HG03196 (cell line): ENCODE measurements at regions not wholly inside any gene's neighbourhood (a gene's known extent, or its start where the extent isn't known, plus 50 kb on each side); places are given as distances from the start of the nearest gene placed in this dataset.
"Not testable (repeated sequence)": the region's sequence is repeated elsewhere in the genome, so short reads cannot be mapped to it uniquely, and the experiment has no call there.

Experiments used
- ATAC-seq: cut with Tn5 transposase; IDR thresholded peaks from one replicate; pipeline ENCODE4 v1.9.1; 2021; ENCODE audit not compliant: unreplicated experiment

GRCh38 chr7:65613644-65614289 lies 240.1 kb downstream of the ZNF92 start:
- not testable (repeated sequence) for ATAC-seq

DNA sequence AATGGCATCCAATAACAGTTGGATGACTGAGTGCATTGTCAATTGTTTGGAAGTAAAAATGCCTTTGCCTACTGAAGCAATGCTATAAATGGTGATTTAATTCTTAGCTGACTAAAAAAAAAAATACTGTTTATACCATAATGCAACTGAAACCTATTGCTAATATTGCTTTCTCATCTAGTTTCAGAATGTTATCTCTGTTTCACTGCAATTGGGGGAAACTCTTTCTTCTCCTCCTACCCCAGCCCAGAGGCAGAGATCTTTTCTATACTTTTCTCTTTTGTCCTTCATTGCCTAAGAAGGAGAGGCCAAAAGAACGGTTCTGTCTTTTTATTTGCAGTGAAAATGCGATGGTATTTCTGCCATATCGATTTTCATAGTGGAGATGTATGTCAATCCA lies 242.5 kb downstream of the ZNF92 start:
- not testable (repeated sequence) for ATAC-seq

- ATAC-seq, result not testable (repeated sequence)
These were observed 246.6 kb downstream of the ZNF92 start for GRCh38 chr7:65620216-65620615.

GRCh38 chr7:65621580-65622201 lies 248.0 kb downstream of the ZNF92 start:
- ATAC-seq, result not testable (repeated sequence)

DNA sequence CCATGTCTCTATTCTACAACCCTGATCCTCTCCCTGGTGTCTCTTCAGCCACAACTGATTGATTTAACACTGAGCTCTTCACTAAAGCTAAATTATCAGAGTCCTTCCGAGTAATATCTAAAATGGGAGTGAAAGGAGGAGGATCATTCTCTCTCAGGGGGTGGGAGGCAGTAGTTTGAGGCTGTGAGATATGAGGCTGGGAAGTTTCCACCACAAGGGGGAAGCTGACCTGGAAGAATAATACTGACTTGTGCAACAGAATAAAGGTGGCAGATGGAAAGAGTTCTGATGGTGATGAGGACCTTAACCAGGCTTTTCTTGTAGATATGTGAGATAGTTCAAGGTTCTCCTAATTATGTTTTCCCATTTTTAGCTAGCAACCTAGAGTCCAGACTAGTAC lies 241.6 kb upstream of the VKORC1L1 start:
- ATAC-seq, result not testable (repeated sequence)

DNA sequence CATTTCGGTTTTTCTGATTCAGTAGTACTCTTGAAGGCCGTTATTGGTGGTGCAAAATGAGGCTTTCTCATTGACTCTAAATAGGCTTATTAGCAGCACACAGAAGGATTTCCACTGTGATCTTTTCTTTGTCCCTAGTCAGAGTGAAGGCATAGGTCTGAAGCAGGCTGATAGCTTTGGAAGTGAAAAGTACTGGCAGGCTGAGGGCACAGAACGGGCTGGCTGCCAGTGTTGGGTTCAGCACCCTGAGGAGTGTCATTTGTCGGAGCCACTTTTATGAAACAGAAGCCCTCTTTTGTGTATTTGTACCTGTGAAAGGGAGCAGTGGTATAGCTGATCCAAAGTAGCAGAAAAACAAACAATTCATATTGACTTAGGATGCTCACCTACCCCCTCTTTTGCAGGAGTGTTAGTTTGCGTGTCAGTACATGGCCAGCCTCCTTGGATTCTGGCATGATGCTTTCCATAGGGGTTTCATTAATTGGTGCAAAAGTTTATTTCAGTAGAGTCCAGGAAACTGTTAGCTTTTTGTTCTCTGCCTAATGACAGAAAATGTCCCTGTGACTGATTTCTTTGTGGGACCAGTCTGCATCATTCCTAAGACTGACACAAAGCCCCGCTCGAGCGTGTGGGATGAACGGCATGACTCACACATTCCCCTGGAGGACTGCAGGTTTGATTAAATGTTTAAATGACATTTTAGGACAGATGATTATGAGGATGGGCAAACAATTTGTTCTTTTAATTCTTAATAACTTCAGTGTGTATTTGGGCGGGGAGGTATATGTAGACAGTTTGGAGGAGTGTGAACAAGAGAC lies 239.1 kb upstream of the VKORC1L1 start:
- not testable (repeated sequence) for ATAC-seq

GRCh38 chr7:65638918-65639317 lies 234.0 kb upstream of the VKORC1L1 start:
- ATAC-seq, result not testable (repeated sequence)

GRCh38 chr7:65639717-65640116 lies 233.2 kb upstream of the VKORC1L1 start:
- not testable (repeated sequence) for ATAC-seq

DNA sequence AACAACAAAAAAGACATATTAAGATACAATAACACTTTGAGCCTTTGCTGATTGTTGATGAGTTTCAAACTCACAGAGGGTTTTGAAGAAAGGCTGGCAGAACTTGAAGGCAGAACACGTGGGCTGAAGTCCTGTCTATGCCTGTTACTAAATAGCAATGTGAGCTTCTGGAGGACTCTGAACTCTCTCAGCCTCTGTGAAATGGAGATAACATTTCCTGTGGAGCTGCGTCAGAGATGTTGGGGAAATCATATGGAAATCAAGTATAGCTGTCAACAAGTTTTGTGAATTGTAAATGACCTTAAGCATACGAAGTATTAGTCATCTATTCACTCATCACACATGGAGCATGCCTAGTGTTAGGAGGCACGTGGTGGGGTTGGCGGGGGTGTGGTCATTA lies 229.4 kb upstream of the VKORC1L1 start:
- not testable (repeated sequence) for ATAC-seq

DNA sequence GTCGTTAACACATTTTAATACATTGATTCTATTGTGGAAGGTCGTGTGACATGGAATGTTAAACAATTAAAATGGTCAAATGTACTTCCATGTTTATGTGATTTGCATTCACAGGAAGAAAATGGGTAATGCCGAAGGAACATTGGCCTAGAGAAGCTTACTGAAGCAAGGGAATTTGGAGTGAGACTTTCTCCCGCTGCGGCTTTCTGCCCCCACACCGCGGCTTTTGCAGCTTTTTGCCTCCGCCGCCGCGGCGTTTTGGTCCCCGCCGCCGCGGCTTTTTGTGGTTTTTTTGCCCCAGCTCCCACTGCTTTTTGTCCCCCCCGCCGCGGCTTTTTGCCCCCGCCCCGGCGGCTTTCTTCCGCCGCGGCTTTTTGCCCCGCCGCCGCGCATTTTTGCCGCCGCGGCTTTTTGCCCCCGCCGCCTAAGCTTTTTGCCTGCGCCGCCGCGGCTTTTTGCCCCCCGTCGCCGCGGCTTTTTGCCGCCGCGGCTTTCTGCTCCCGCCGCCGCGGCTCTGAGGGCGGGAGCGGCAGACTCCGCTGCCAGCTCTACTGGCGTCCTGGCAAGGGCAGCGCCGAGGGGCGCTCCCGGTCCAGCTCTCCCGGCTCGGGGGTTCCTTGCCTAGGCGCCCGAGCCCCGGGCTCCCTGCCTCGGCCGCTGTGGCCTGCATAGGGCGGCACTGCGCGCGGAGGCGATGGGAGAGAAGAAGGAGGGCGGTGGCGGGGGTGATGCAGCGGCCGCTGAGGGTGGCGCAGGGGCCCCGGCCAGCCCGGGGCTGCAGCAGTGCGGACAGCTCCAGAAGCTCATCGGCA lies 225.5 kb upstream of the VKORC1L1 start:
- ATAC-seq, result not testable (repeated sequence)

- not testable (repeated sequence) for ATAC-seq
These were observed 221.7 kb upstream of the VKORC1L1 start for GRCh38 chr7:65651174-65651573.

- not testable (repeated sequence) for ATAC-seq
These were observed 220.9 kb upstream of the VKORC1L1 start for GRCh38 chr7:65651826-65652592.

GRCh38 chr7:65652669-65653068 lies 220.2 kb upstream of the VKORC1L1 start:
- not testable (repeated sequence) for ATAC-seq

DNA sequence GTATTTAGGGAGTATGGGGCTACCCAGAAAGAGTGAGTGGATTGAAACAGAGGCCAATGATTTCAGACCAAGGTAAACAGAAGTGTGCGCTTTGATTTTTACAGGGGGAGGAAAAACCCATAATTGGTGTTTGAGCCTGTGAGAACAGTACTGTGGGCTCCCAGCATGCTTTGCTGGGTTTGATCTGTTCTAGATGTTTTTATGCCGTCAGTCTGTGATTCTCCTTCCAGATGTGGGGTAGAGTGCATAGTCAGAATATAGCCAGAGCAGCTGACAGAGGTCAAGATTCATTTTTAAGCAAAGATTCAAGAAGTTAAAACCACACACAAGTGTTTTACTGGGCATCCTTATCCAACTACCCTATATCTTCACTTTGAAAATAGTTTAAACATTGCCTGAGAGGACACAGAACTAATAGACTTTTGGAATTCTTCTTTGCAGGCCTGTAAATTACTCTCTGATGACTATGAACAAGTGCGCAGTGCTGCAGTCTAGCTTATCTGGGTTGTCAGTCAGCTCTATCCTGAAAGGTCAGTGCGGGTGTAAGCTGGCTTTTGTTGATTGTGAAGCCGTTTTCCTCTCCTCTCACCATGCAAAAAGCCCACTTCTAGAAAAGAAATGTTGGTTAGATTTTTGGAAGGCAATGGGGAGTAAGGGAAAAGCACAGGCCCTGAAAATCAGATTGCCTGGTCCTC lies 216.2 kb upstream of the VKORC1L1 start:
- not testable (repeated sequence) for ATAC-seq

- not testable (repeated sequence) for ATAC-seq
These were observed 189.5 kb upstream of the VKORC1L1 start for GRCh38 chr7:65683362-65683761.

GRCh38 chr7:65699026-65699714 lies 173.7 kb upstream of the VKORC1L1 start:
- not testable (repeated sequence) for ATAC-seq

DNA sequence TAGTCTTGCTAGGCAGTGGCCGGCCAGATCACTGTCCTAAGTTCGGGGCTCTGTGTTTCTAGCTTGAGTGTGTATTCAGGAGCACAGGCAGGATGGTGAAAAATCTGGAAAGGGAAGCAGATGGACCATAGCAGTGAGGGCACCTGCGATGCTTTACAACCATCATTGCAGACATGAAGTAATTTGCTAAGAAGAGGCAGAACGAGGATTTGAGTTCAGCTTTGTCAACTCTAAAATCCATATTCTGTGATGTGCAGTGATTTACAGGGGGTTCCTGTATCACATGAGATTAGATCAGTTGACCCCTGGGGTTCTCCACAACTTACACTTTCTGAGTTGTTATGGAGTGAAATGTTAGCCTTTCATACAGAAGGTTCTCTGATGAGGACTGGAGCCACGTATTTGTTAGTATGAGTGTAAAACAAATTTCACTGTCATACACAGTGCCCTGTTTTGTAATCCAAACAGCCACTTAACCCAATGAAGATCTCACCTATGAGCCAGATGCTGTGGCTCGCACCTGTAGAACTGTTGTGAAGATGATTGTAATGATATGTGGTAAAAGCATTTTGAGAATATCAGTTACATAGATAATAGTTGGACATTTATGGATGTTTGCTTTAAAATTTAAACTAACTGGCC lies 173.0 kb upstream of the VKORC1L1 start:
- ATAC-seq, result not testable (repeated sequence)

GRCh38 chr7:65719123-65719798 lies 153.6 kb upstream of the VKORC1L1 start:
- not testable (repeated sequence) for ATAC-seq
